ENCODE measurements at regions not wholly inside any gene's neighbourhood (a gene's known extent, or its start where the extent isn't known, plus 50 kb on each side); places are given as distances from the start of the nearest gene placed in this dataset.

DNA sequence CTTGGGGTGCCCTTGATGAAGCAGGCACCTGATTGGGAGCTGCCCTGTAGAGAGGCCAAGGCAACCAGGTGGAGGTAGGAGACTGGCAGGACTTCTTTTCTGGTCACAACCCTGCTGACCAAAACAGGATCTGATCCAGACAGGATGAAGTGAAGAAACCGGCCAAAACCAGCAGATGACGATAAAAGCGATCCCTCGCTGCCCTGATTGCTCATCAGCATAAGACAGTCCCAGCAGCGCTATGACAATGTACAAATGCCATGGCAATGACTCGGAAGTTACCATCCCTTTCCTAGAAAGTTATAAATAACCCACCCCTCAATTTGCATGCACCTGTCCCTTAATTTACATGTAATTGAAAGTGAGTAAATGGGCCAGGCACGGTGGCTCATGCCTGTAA lies 88.4 kb upstream of the PDE10A start:
- no peaks in the 10 kb centered on the region for H3K9me3 ChIP-seq
- ATAC-seq (ENCODE audit: low FRiP score in 2 of 2) (no peak), DNase-seq (no peak)
- H3K36me3 ChIP-seq: no peaks in the 10 kb centered on the region
- no peaks in the 10 kb centered on the region for H3K4me1 ChIP-seq
- TF ChIP-seq, protein P1, sequence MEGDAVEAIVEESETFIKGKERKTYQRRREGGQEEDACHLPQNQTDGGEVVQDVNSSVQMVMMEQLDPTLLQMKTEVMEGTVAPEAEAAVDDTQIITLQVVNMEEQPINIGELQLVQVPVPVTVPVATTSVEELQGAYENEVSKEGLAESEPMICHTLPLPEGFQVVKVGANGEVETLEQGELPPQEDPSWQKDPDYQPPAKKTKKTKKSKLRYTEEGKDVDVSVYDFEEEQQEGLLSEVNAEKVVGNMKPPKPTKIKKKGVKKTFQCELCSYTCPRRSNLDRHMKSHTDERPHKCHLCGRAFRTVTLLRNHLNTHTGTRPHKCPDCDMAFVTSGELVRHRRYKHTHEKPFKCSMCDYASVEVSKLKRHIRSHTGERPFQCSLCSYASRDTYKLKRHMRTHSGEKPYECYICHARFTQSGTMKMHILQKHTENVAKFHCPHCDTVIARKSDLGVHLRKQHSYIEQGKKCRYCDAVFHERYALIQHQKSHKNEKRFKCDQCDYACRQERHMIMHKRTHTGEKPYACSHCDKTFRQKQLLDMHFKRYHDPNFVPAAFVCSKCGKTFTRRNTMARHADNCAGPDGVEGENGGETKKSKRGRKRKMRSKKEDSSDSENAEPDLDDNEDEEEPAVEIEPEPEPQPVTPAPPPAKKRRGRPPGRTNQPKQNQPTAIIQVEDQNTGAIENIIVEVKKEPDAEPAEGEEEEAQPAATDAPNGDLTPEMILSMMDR (IDR thresholded peaks at IDR 0.05): no peak
- no peak for TF ChIP-seq POLR2A (IDR thresholded peaks at IDR 0.05)
- TF ChIP-seq POLR2AphosphoS5 (IDR thresholded peaks at IDR 0.05): no peak
- no peak for TF ChIP-seq EP300 (IDR thresholded peaks at IDR 0.05)
- H3K27ac ChIP-seq: no peak overlapping the region
- H3K27me3 ChIP-seq: no peaks in the 10 kb centered on the region
- H3K4me3 ChIP-seq: no peak overlapping the region
- WGBS, 2 donors: 78 to 93% methylated on average over 7 of the region's 7 CpGs

DNA sequence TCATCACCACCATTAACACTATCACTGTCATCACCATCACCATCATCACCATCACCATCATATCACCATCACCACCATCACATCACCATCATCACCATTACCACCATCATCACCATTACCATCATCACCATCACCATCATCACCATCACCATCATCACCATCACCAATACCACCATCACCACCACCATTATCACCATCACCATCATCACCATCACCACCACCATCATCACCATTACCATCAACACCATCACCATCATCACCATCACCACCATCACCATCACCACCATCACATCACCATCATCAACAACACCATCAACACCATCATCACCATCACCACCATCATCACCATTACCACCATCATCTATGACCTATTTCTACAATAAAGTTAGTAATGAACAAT lies 86.1 kb upstream of the PDE10A start:
- DNase-seq (no peak), ATAC-seq (ENCODE audit: low FRiP score in 2 of 2) (no peak)
- Histone ChIP-seq H3K27ac (no peak overlapping the region), H3K4me3 (no peak overlapping the region), H3K9me3 (no peaks in the 10 kb centered on the region), H3K27me3 (no peaks in the 10 kb centered on the region), H3K36me3 (no peaks in the 10 kb centered on the region), H3K4me1 (peaks cover 0 to 3% (median 0%) of the 10 kb centered on the region in 4 donors)
- TF ChIP-seq, protein P1 (IDR thresholded peaks at IDR 0.05): no peak
- no peak for TF ChIP-seq EP300 (IDR thresholded peaks at IDR 0.05)
- no peak for TF ChIP-seq POLR2AphosphoS5 (IDR thresholded peaks at IDR 0.05)
- no peak for TF ChIP-seq POLR2A (IDR thresholded peaks at IDR 0.05)

DNA sequence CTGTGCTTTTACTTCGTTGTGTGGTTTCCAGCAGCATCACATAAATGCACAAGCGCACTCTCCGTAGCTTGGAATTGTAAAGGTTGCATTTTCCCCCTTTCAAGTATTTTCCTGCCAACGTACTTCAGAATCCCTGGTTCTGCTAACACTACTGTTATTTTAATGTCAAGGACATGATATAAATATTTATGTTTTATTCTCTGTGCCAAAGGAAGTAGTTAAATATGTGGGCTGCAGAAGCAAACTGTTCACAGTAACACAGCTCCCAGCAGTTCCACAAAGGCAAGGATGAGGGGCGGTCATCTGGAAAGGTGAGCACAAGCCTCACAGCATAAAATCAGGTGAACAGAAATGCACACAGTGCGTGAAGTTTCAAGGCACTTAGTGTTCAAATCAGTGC lies 85.3 kb upstream of the PDE10A start:
- no peaks in the 10 kb centered on the region for H3K27me3 ChIP-seq
- WGBS, 2 donors: 61 to 69% methylated on average over 6 of the region's 6 CpGs
- no peak for TF ChIP-seq POLR2AphosphoS5 (IDR thresholded peaks at IDR 0.05)
- TF ChIP-seq POLR2A (IDR thresholded peaks at IDR 0.05): no peak
- TF ChIP-seq EP300 (IDR thresholded peaks at IDR 0.05): no peak
- TF ChIP-seq, protein P1 (IDR thresholded peaks at IDR 0.05): no peak
- ATAC-seq (ENCODE audit: low FRiP score in 2 of 2) (no peak), DNase-seq (no peak)
- peaks cover 0 to 3% (median 0%) of the 10 kb centered on the region in 4 donors for H3K4me1 ChIP-seq
- no peaks in the 10 kb centered on the region for H3K9me3 ChIP-seq
- no peaks in the 10 kb centered on the region for H3K36me3 ChIP-seq
- no peak overlapping the region for H3K4me3 ChIP-seq
- H3K27ac ChIP-seq: no peak overlapping the region

DNA sequence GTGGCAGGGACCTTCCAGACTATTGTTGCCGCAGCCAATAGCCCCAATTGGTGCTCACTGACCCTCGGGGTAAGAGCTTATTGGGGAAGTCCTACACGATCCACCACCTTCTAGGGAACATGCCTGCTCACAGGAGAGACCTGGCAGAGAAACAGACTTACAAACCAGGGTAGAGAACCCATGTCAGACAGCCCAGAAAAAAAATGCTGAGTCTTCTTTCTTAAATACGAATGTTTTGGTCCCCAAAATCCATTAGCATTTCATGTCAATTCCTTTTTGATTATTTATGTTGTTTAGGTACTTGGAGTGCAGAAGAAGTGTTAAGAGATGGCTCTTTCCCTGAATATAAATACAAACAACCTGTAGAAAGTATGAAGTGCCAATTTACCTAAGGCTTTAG lies 84.9 kb upstream of the PDE10A start:
- H3K27me3 ChIP-seq: no peaks in the 10 kb centered on the region
- 69 to 70% methylated on average over 4 of the region's 4 CpGs for WGBS, 2 donors
- TF ChIP-seq POLR2AphosphoS5 (IDR thresholded peaks at IDR 0.05) (no peak), POLR2A (IDR thresholded peaks at IDR 0.05) (no peak), EP300 (IDR thresholded peaks at IDR 0.05) (no peak)
- TF ChIP-seq, protein P1 (IDR thresholded peaks at IDR 0.05): no peak
- no peak overlapping the region for H3K4me3 ChIP-seq
- no peak for ATAC-seq (ENCODE audit: low FRiP score in 2 of 2)
- H3K36me3 ChIP-seq: no peaks in the 10 kb centered on the region
- H3K9me3 ChIP-seq: no peaks in the 10 kb centered on the region
- no peak overlapping the region for H3K27ac ChIP-seq
- H3K4me1 ChIP-seq: peaks cover 0 to 3% (median 0%) of the 10 kb centered on the region in 4 donors
- DNase-seq: no peak

DNA sequence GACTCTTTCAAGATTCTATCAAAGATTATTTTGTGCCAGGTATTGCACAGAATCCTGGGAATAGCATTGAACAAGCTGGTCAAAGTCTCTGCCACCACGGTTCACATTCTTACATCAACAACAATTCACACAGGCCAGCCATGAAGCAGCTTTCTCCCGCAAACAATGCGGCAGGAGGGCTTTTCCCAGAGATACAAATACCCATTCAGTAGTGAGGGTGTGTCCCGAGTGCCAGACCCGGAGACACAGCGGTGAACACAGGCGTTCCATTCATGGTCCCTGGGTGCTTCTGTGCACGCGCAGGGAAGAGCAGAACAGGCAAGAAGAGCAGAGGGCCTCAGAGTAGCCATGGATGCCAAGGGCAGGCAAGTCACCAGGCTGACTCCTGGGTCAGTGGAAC lies 83.3 kb upstream of the PDE10A start:
- TF ChIP-seq EP300 (IDR thresholded peaks at IDR 0.05) (no peak), POLR2AphosphoS5 (IDR thresholded peaks at IDR 0.05) (no peak), POLR2A (IDR thresholded peaks at IDR 0.05) (no peak)
- TF ChIP-seq, protein P1 (IDR thresholded peaks at IDR 0.05): no peak
- Histone ChIP-seq H3K9me3 (no peaks in the 10 kb centered on the region), H3K27ac (no peak overlapping the region), H3K27me3 (no peaks in the 10 kb centered on the region), H3K36me3 (no peaks in the 10 kb centered on the region), H3K4me3 (no peak overlapping the region), H3K4me1 (peaks cover 0 to 3% (median 0%) of the 10 kb centered on the region in 4 donors)
- WGBS, 2 donors: 62 to 87% methylated on average over 9 of the region's 9 CpGs
- no peak for ATAC-seq (ENCODE audit: low FRiP score in 2 of 2)
- no peak for DNase-seq
